Right forelimb (tissue), 1 donor: ENCODE measurements at regions not wholly inside any gene's neighbourhood (a gene's known extent, or its start where the extent isn't known, plus 50 kb on each side); places are given as distances from the start of the nearest gene placed in this dataset.
"Not testable (repeated sequence)": the region's sequence is repeated elsewhere in the genome, so short reads cannot be mapped to it uniquely, and the experiment has no call there.

ENCODE experiments used
- DNase-seq: peaks from one replicate; pipeline ENCODE4 v3.0.0-alpha.2; 2018

GRCh38 chr11:126149759-126150625 is 61.5 kb downstream of the RPUSD4 start:
- no peak for DNase-seq

- no peak for DNase-seq
Measured at GRCh38 chr11:126148317-126148716, 63.1 kb downstream of the RPUSD4 start.

- no peak for DNase-seq
Measured at GRCh38 chr11:126147208-126148111, 64.0 kb downstream of the RPUSD4 start.

- peak; percentile 68 for DNase-seq
Measured at GRCh38 chr11:126146454-126147192, 64.8 kb downstream of the RPUSD4 start.

- no peak for DNase-seq
Measured at GRCh38 chr11:126145954-126146353, 65.5 kb downstream of the RPUSD4 start.

GRCh38 chr11:126143491-126143890 is 68.0 kb downstream of the RPUSD4 start:
- DNase-seq, result not testable (repeated sequence)

- no peak for DNase-seq
Measured at GRCh38 chr11:126140926-126141280, 70.5 kb downstream of the RPUSD4 start.

- DNase-seq, result no peak
Measured at GRCh38 chr11:126140201-126140925, 71.1 kb downstream of the RPUSD4 start.

- DNase-seq, result peak; percentile 82
Measured at GRCh38 chr11:126139111-126140091, 72.0 kb downstream of the RPUSD4 start.

GRCh38 chr11:126138636-126139035 is 72.8 kb downstream of the RPUSD4 start:
- no peak for DNase-seq

- no peak for DNase-seq
Measured at GRCh38 chr11:126137136-126137535, 74.3 kb downstream of the RPUSD4 start.

- no peak for DNase-seq
Measured at GRCh38 chr11:126136507-126136906, 73.8 kb upstream of the CDON start.

- DNase-seq, result no peak
Measured at GRCh38 chr11:126135235-126136176, 72.8 kb upstream of the CDON start.

GRCh38 chr11:126134461-126135155 is 71.9 kb upstream of the CDON start:
- DNase-seq, result no peak

- no peak for DNase-seq
Measured at GRCh38 chr11:126133901-126134300, 71.2 kb upstream of the CDON start.

- DNase-seq, result peak; percentile 82
Measured at GRCh38 chr11:126132319-126132718, 69.7 kb upstream of the CDON start.

- not testable (repeated sequence) for DNase-seq
Measured at GRCh38 chr11:126130781-126131180, 68.1 kb upstream of the CDON start.

- DNase-seq, result peak; percentile 40
Measured at GRCh38 chr11:126129727-126130671, 67.3 kb upstream of the CDON start.
